ENCODE measurements at regions not wholly inside any gene's neighbourhood (a gene's known extent, or its start where the extent isn't known, plus 50 kb on each side); places are given as distances from the start of the nearest gene placed in this dataset.

GRCh38 chr7:156116514-156117215 lies 304.4 kb upstream of the SHH start:
- DNase-seq (no peak), ATAC-seq (ENCODE audit: low read depth in 2 of 2) (no peak)
- H3K27me3 ChIP-seq (ENCODE audit: control insufficient read depth, insufficient read depth, low read length): no peaks in the 10 kb centered on the region
- Mint-ChIP-seq H3K36me3 (no peaks in the 10 kb centered on the region), H3K27ac (no peak overlapping the region), H3K4me3 (no peak overlapping the region), H3K9me3 (peaks cover 0 to 3% (median 0%) of the 10 kb centered on the region in 7 donors), H3K4me1 (no peaks in the 10 kb centered on the region), H3K27me3 (peaks cover 4% of the 10 kb centered on the region)
- no peaks in the 10 kb centered on the region for H3K4me1 ChIP-seq (ENCODE audit: control insufficient read depth, insufficient read depth, low read length, poor library complexity, severe bottlenecking)
- no peaks in the 10 kb centered on the region for H3K36me3 ChIP-seq (ENCODE audit: control insufficient read depth, insufficient read depth, low read length)
- no peak overlapping the region for H3K4me3 ChIP-seq (ENCODE audit: low read depth, low read length)
- H3K27ac ChIP-seq (ENCODE audit: insufficient read depth, low read length, poor library complexity, severe bottlenecking): no peak overlapping the region
- no peaks in the 10 kb centered on the region for H3K9me3 ChIP-seq (ENCODE audit: control insufficient read depth in 2 of 2, low read length in 2 of 2)

- DNase-seq (no peak), ATAC-seq (ENCODE audit: low read depth in 2 of 2) (no peak)
- H3K4me3 ChIP-seq (ENCODE audit: low read depth, low read length): no peak overlapping the region
- no peaks in the 10 kb centered on the region for H3K9me3 ChIP-seq (ENCODE audit: control insufficient read depth in 2 of 2, low read length in 2 of 2)
- H3K36me3 ChIP-seq (ENCODE audit: control insufficient read depth, insufficient read depth, low read length): no peaks in the 10 kb centered on the region
- Mint-ChIP-seq H3K9me3 (peaks cover 0 to 3% (median 0%) of the 10 kb centered on the region in 7 donors), H3K27me3 (peaks cover 4% of the 10 kb centered on the region), H3K4me1 (no peaks in the 10 kb centered on the region), H3K4me3 (no peak overlapping the region), H3K36me3 (no peaks in the 10 kb centered on the region), H3K27ac (no peak overlapping the region)
- H3K4me1 ChIP-seq (ENCODE audit: control insufficient read depth, insufficient read depth, low read length, poor library complexity, severe bottlenecking): no peaks in the 10 kb centered on the region
- no peak overlapping the region for H3K27ac ChIP-seq (ENCODE audit: insufficient read depth, low read length, poor library complexity, severe bottlenecking)
- no peaks in the 10 kb centered on the region for H3K27me3 ChIP-seq (ENCODE audit: control insufficient read depth, insufficient read depth, low read length)
Measured at GRCh38 chr7:156115582-156115981, 303.3 kb upstream of the SHH start.

GRCh38 chr7:156113731-156114130 lies 301.5 kb upstream of the SHH start:
- Mint-ChIP-seq H3K27me3 (peaks cover 4% of the 10 kb centered on the region), H3K9me3 (peaks cover 0 to 3% (median 0%) of the 10 kb centered on the region in 7 donors), H3K4me3 (no peak overlapping the region), H3K27ac (no peak overlapping the region), H3K4me1 (no peaks in the 10 kb centered on the region), H3K36me3 (no peaks in the 10 kb centered on the region)
- Histone ChIP-seq H3K27ac (ENCODE audit: insufficient read depth, low read length, poor library complexity, severe bottlenecking) (no peak overlapping the region), H3K27me3 (ENCODE audit: control insufficient read depth, insufficient read depth, low read length) (no peaks in the 10 kb centered on the region), H3K4me3 (ENCODE audit: low read depth, low read length) (no peak overlapping the region), H3K36me3 (ENCODE audit: control insufficient read depth, insufficient read depth, low read length) (no peaks in the 10 kb centered on the region), H3K9me3 (ENCODE audit: control insufficient read depth in 2 of 2, low read length in 2 of 2) (no peaks in the 10 kb centered on the region), H3K4me1 (ENCODE audit: control insufficient read depth, insufficient read depth, low read length, poor library complexity, severe bottlenecking) (no peaks in the 10 kb centered on the region)
- no peak for DNase-seq
- ATAC-seq (ENCODE audit: low read depth in 2 of 2): no peak

GRCh38 chr7:156109988-156110387 lies 297.7 kb upstream of the SHH start:
- Histone ChIP-seq H3K27me3 (ENCODE audit: control insufficient read depth, insufficient read depth, low read length) (no peaks in the 10 kb centered on the region), H3K4me3 (ENCODE audit: low read depth, low read length) (no peak overlapping the region), H3K4me1 (ENCODE audit: control insufficient read depth, insufficient read depth, low read length, poor library complexity, severe bottlenecking) (no peaks in the 10 kb centered on the region), H3K36me3 (ENCODE audit: control insufficient read depth, insufficient read depth, low read length) (no peaks in the 10 kb centered on the region), H3K9me3 (ENCODE audit: control insufficient read depth in 2 of 2, low read length in 2 of 2) (no peaks in the 10 kb centered on the region), H3K27ac (ENCODE audit: insufficient read depth, low read length, poor library complexity, severe bottlenecking) (no peak overlapping the region)
- DNase-seq (no peak), ATAC-seq (ENCODE audit: low read depth in 2 of 2) (no peak)
- Mint-ChIP-seq H3K27ac (no peak overlapping the region), H3K4me1 (no peaks in the 10 kb centered on the region), H3K27me3 (peaks cover 4% of the 10 kb centered on the region), H3K9me3 (peaks cover 0 to 2% (median 0%) of the 10 kb centered on the region in 7 donors), H3K36me3 (no peaks in the 10 kb centered on the region), H3K4me3 (no peak overlapping the region)

GRCh38 chr7:156109076-156109475 lies 296.8 kb upstream of the SHH start:
- no peaks in the 10 kb centered on the region for H3K27me3 ChIP-seq (ENCODE audit: control insufficient read depth, insufficient read depth, low read length)
- no peaks in the 10 kb centered on the region for H3K36me3 Mint-ChIP-seq
- H3K27me3 Mint-ChIP-seq: peaks cover 4% of the 10 kb centered on the region
- H3K27ac Mint-ChIP-seq: no peak overlapping the region
- no peaks in the 10 kb centered on the region for H3K9me3 ChIP-seq (ENCODE audit: control insufficient read depth in 2 of 2, low read length in 2 of 2)
- no peak overlapping the region for H3K27ac ChIP-seq (ENCODE audit: insufficient read depth, low read length, poor library complexity, severe bottlenecking)
- DNase-seq (no peak), ATAC-seq (ENCODE audit: low read depth in 2 of 2) (no peak)
- H3K9me3 Mint-ChIP-seq: peaks cover 0 to under 1% (median 0%) of the 10 kb centered on the region in 7 donors
- H3K4me3 ChIP-seq (ENCODE audit: low read depth, low read length): no peak overlapping the region
- no peak overlapping the region for H3K4me3 Mint-ChIP-seq
- H3K36me3 ChIP-seq (ENCODE audit: control insufficient read depth, insufficient read depth, low read length): no peaks in the 10 kb centered on the region
- no peaks in the 10 kb centered on the region for H3K4me1 ChIP-seq (ENCODE audit: control insufficient read depth, insufficient read depth, low read length, poor library complexity, severe bottlenecking)
- no peaks in the 10 kb centered on the region for H3K4me1 Mint-ChIP-seq

GRCh38 chr7:156107957-156108356 lies 295.7 kb upstream of the SHH start:
- H3K36me3 Mint-ChIP-seq: no peaks in the 10 kb centered on the region
- no peaks in the 10 kb centered on the region for H3K9me3 Mint-ChIP-seq
- DNase-seq: no peak
- Histone ChIP-seq H3K36me3 (ENCODE audit: control insufficient read depth, insufficient read depth, low read length) (no peaks in the 10 kb centered on the region), H3K9me3 (ENCODE audit: control insufficient read depth in 2 of 2, low read length in 2 of 2) (no peaks in the 10 kb centered on the region), H3K27me3 (ENCODE audit: control insufficient read depth, insufficient read depth, low read length) (no peaks in the 10 kb centered on the region), H3K4me1 (ENCODE audit: control insufficient read depth, insufficient read depth, low read length, poor library complexity, severe bottlenecking) (no peaks in the 10 kb centered on the region), H3K4me3 (ENCODE audit: low read depth, low read length) (no peak overlapping the region), H3K27ac (ENCODE audit: insufficient read depth, low read length, poor library complexity, severe bottlenecking) (no peak overlapping the region)
- no peak for ATAC-seq (ENCODE audit: low read depth in 2 of 2)
- H3K4me1 Mint-ChIP-seq: no peaks in the 10 kb centered on the region
- no peak overlapping the region for H3K4me3 Mint-ChIP-seq
- peaks cover 4% of the 10 kb centered on the region for H3K27me3 Mint-ChIP-seq
- no peak overlapping the region for H3K27ac Mint-ChIP-seq

GRCh38 chr7:156106107-156106426 lies 293.8 kb upstream of the SHH start:
- no peaks in the 10 kb centered on the region for H3K4me1 ChIP-seq (ENCODE audit: control insufficient read depth, insufficient read depth, low read length, poor library complexity, severe bottlenecking)
- H3K27ac Mint-ChIP-seq: no peak overlapping the region
- no peaks in the 10 kb centered on the region for H3K9me3 ChIP-seq (ENCODE audit: control insufficient read depth in 2 of 2, low read length in 2 of 2)
- no peaks in the 10 kb centered on the region for H3K36me3 ChIP-seq (ENCODE audit: control insufficient read depth, insufficient read depth, low read length)
- DNase-seq: no peak
- H3K27ac ChIP-seq (ENCODE audit: insufficient read depth, low read length, poor library complexity, severe bottlenecking): no peak overlapping the region
- no peaks in the 10 kb centered on the region for H3K4me1 Mint-ChIP-seq
- no peak overlapping the region for H3K4me3 ChIP-seq (ENCODE audit: low read depth, low read length)
- no peak for ATAC-seq (ENCODE audit: low read depth in 2 of 2)
- H3K9me3 Mint-ChIP-seq: no peaks in the 10 kb centered on the region
- no peaks in the 10 kb centered on the region for H3K36me3 Mint-ChIP-seq
- H3K4me3 Mint-ChIP-seq: no peak overlapping the region
- H3K27me3 ChIP-seq (ENCODE audit: control insufficient read depth, insufficient read depth, low read length): no peaks in the 10 kb centered on the region
- no peaks in the 10 kb centered on the region for H3K27me3 Mint-ChIP-seq

GRCh38 chr7:156105337-156106106 lies 293.3 kb upstream of the SHH start:
- no peak overlapping the region for H3K27ac Mint-ChIP-seq
- Histone ChIP-seq H3K4me1 (ENCODE audit: control insufficient read depth, insufficient read depth, low read length, poor library complexity, severe bottlenecking) (no peaks in the 10 kb centered on the region), H3K4me3 (ENCODE audit: low read depth, low read length) (no peak overlapping the region), H3K9me3 (ENCODE audit: control insufficient read depth in 2 of 2, low read length in 2 of 2) (no peaks in the 10 kb centered on the region), H3K27me3 (ENCODE audit: control insufficient read depth, insufficient read depth, low read length) (no peaks in the 10 kb centered on the region), H3K36me3 (ENCODE audit: control insufficient read depth, insufficient read depth, low read length) (no peaks in the 10 kb centered on the region), H3K27ac (ENCODE audit: insufficient read depth, low read length, poor library complexity, severe bottlenecking) (no peak overlapping the region)
- no peaks in the 10 kb centered on the region for H3K27me3 Mint-ChIP-seq
- H3K9me3 Mint-ChIP-seq: no peaks in the 10 kb centered on the region
- DNase-seq (no peak), ATAC-seq (ENCODE audit: low read depth in 2 of 2) (no peak)
- no peak overlapping the region for H3K4me3 Mint-ChIP-seq
- no peaks in the 10 kb centered on the region for H3K4me1 Mint-ChIP-seq
- no peaks in the 10 kb centered on the region for H3K36me3 Mint-ChIP-seq
